AG10803 (cell line): ENCODE measurements at regions not wholly inside any gene's neighbourhood (a gene's known extent, or its start where the extent isn't known, plus 50 kb on each side); places are given as distances from the start of the nearest gene placed in this dataset.
"Not testable (repeated sequence)": the region's sequence is repeated elsewhere in the genome, so short reads cannot be mapped to it uniquely, and the experiment has no call there.

Experiments
- DNase-seq: peaks from one replicate; pipeline ENCODE4 v3.0.0; 2010; ENCODE audit warnings: low read depth
- H3K4me3 ChIP-seq: 2 replicates; pipeline ENCODE4 v1.5.1; 2011; ENCODE audit warnings: mild to moderate bottlenecking, low read length, control low read depth
- TF ChIP-seq, protein P1 (sequence below): conservative IDR thresholded peaks from 2 replicates; pipeline ENCODE4 v1.5.1; 2011; ENCODE audit warnings: mild to moderate bottlenecking, low read length, control low read depth, inconsistent platforms

DNA sequence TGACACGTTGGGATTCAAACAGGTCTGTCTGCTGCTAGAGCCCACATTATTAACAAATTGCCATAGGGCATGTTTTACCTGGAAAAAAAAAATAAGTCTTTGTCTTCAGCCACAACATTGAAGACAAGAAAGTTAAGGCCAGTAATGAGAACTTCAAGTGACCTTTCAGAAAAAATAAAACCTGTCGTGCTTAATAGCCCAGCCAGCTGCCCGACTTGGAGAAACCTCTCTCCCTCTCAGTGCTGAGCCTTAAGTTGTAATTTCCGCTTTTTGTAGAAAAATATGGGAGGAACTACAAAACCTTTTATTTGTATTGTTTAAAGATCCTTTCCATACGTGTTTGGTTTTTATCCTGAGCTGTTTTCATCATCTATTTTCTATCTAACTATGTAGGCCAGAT, 454.3 kb upstream of the SLITRK6 start:
- H3K4me3 ChIP-seq, DNase-seq: not testable (repeated sequence)

DNA sequence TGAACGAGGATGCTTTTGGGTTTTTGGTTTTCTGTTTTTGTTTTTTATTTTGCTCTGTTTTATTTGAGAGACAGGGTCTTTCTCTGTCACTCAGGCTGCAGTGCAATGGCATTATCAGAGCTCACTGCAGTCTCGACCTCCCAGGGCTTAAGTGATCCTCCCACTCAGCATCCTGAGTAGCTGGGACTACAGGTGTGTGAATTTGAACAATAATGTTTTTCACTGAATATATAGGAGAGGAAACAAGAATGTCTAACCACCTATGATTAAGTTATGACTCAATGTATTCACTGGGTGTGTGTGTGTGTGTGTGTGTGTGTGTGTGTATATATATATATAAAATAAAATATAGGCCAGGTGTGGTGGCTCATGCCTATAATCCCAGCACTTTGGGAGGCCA, 456.6 kb upstream of the SLITRK6 start:
- not testable (repeated sequence) for DNase-seq, H3K4me3 ChIP-seq

DNA sequence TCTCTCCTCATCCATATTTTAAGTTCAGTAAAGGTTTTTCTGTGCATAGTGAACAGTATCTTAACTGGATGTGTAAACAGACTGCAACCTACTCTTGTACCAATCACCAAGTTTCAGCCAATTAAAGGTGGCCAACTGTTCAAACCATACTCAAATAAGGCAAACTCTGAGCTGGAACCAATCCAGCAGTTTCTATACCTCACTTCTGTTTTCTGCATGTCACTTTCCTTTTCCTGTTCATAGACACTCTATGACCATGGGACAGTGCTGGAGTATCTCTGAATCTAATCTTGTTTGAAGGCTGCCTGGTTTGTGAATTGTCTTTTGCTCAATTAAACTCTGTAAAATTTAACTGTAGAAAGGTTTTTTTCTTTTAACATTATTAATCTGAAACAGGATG, 470.3 kb upstream of the SLITRK6 start:
- DNase-seq, result no peak
- no peak overlapping the region for H3K4me3 ChIP-seq
- TF ChIP-seq, protein P1, sequence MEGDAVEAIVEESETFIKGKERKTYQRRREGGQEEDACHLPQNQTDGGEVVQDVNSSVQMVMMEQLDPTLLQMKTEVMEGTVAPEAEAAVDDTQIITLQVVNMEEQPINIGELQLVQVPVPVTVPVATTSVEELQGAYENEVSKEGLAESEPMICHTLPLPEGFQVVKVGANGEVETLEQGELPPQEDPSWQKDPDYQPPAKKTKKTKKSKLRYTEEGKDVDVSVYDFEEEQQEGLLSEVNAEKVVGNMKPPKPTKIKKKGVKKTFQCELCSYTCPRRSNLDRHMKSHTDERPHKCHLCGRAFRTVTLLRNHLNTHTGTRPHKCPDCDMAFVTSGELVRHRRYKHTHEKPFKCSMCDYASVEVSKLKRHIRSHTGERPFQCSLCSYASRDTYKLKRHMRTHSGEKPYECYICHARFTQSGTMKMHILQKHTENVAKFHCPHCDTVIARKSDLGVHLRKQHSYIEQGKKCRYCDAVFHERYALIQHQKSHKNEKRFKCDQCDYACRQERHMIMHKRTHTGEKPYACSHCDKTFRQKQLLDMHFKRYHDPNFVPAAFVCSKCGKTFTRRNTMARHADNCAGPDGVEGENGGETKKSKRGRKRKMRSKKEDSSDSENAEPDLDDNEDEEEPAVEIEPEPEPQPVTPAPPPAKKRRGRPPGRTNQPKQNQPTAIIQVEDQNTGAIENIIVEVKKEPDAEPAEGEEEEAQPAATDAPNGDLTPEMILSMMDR, result no peak

DNA sequence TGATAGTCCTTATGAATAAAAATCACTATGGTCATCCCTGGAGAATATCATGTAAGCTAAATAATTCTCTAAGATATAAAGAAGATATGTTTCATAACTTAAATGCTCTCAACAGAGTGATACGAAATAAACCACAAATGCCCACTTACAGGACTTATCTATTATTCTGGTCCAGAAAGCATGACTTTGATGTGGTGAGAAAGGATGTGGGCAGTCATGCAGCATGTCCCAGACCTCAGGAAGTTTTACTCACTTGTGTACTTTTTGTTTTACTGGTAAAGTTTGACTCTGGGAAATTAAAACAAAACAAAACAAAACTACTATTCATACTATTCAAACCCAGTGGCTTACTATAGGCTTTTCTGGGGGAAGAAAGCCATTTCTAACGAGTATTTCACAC, 483.2 kb upstream of the SLITRK6 start:
- DNase-seq, result no peak
- TF ChIP-seq, protein P1, result no peak
- no peak overlapping the region for H3K4me3 ChIP-seq

DNA sequence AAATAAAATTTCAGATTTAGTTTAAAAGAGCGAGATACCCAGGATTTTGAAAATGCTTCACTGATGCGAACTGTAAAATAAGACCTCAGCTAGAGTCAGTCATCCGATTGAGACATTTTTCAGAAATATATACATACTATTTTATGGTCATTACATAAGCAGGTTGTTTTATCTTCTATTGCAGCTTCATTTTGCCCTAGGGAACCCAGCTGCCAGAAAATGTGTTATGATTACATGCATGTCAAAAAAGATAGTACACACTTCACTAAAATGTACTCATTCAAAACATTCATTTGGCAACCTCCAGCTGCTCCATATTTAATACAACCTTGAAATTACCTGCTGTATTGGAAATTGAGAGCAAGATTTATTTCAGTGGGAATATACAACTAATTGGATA, 483.8 kb upstream of the SLITRK6 start:
- DNase-seq, result no peak
- TF ChIP-seq, protein P1, result no peak
- no peak overlapping the region for H3K4me3 ChIP-seq

DNA sequence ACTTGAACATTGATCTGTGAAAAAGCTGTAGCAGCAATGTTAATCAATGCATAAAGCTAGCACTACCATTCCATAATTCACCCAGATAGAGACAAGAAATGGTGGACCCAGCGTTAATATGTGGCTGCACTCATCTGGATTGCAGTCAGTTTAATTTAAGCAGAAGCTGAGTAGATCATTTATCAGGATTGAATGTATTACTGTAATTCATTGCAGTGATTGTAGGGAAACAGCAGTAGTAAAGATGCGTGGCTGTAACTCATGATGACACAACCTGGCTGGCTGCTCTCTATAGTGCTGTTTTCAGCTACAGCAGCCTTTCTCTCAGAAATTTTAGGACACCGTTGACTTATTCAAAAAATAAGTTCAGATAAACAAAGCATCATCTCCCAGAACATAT, 499.5 kb upstream of the SLITRK6 start:
- H3K4me3 ChIP-seq, result no peak overlapping the region
- TF ChIP-seq, protein P1, result no peak
- no peak for DNase-seq

DNA sequence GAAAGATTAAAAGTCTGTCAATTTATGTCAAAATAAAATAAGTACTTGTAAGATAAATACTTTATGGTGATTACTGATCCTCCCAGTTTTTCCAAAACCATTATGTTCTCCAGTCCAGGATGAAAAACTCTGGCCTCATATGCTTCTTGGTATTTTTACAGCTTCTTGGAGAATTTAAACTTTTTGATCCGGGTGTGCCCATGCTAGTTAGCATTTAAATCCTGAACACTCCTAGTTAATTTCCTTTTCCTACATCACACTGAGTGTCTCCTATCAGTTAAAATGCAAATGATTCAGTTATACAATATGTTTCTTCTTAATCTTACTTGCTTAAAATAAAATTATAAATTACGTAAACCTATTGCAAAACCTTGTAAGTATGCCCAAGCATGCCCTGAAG, 499.9 kb upstream of the SLITRK6 start:
- TF ChIP-seq, protein P1, result no peak
- H3K4me3 ChIP-seq, result no peak overlapping the region
- DNase-seq, result no peak

DNA sequence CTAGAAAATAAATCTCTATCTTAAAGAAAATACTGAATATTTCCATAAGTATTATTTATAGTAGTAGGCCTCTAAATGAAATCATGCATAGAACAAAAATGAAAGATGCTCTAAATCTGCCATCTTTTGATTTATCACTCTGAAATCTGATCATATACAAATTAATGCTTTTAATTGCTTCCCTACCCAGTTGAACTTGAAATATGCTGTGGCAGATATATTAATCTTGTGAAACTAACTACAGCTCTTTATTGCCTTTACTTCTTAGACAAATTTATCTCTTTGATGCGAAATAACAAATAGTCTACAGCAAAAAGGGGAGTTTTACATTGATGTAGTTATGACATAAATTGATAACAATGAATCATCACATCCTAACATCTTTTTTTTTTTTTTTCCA, 510.7 kb upstream of the SLITRK6 start:
- DNase-seq, result no peak
- no peak overlapping the region for H3K4me3 ChIP-seq
- TF ChIP-seq, protein P1, result no peak
